ENCODE measurements at regions not wholly inside any gene's neighbourhood (a gene's known extent, or its start where the extent isn't known, plus 50 kb on each side); places are given as distances from the start of the nearest gene placed in this dataset.

DNA sequence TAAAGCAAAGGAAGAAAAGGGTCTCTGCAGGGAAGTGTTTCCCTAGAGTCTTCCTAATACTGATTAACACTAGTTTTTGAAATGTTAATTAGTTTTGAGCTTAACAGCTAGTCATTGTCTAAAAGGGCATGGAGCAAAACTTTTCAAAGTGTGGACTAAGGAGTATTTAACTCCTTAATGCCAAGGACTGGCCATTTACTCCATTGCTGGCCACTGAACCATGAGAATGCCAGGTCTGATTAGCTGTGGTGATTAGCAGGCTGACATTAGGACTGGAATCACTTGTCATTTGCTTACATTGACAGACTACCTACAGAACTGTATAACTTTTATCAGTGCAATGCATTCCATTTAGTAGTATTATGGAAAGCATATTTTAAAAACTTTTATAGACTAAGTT is 987.0 kb downstream of the NR2F1-AS1 start:
- Mint-ChIP-seq H3K36me3 (ENCODE audit: low read depth) (no peaks in the 10 kb centered on the region), H3K9me3 (no peaks in the 10 kb centered on the region), H3K27me3 (ENCODE audit: insufficient read depth, low read depth, poor library complexity) (no peaks in the 10 kb centered on the region), H3K4me3 (no peak overlapping the region), H3K4me1 (peaks cover 5% of the 10 kb centered on the region; the same call in 1 of the 3 replicates), H3K27ac (no peak overlapping the region)
- H2AFZ ChIP-seq = no peak overlapping the region
- no peaks in the 10 kb centered on the region for H4K20me1 ChIP-seq (replicated peaks; ENCODE audit: insufficient read depth)
- H3K4me1 ChIP-seq (ENCODE audit: insufficient read depth) = peaks cover 3% of the 10 kb centered on the region; the same call in 1 of the 2 replicates
- no peaks in the 10 kb centered on the region for H3K27me3 ChIP-seq (ENCODE audit: insufficient read depth)
- H3K79me2 ChIP-seq (replicated peaks; ENCODE audit: insufficient read depth) = no peaks in the 10 kb centered on the region
- no peak for TF ChIP-seq ETS1 (IDR thresholded peaks at IDR 0.05)
- H3F3A ChIP-seq (replicated peaks; ENCODE audit: low read depth) = no peaks in the 10 kb centered on the region
- peak; percentile 36; the same call in 2 of the 3 replicates for ATAC-seq
- DNase-seq (ENCODE audit: low spot score) = peak; percentile 5
- no peak overlapping the region for H3K4me3 ChIP-seq
- H3K27ac ChIP-seq (ENCODE audit: low read depth) = no peak overlapping the region
- H3K36me3 ChIP-seq (ENCODE audit: insufficient read depth) = no peaks in the 10 kb centered on the region
- no peak overlapping the region for H3K4me2 ChIP-seq
- H3K9me2 ChIP-seq (ENCODE audit: insufficient read depth) = no peaks in the 10 kb centered on the region

GRCh38 chr5:92588876-92589275 is 992.1 kb downstream of the NR2F1-AS1 start:
- Histone ChIP-seq H3K4me3 (no peak overlapping the region), H2AFZ (no peak overlapping the region), H4K20me1 (replicated peaks; ENCODE audit: insufficient read depth) (no peaks in the 10 kb centered on the region), H3K9me2 (ENCODE audit: insufficient read depth) (no peaks in the 10 kb centered on the region), H3K36me3 (ENCODE audit: insufficient read depth) (no peaks in the 10 kb centered on the region), H3K27me3 (ENCODE audit: insufficient read depth) (no peaks in the 10 kb centered on the region), H3K4me2 (no peak overlapping the region), H3K79me2 (replicated peaks; ENCODE audit: insufficient read depth) (no peaks in the 10 kb centered on the region), H3K27ac (ENCODE audit: low read depth) (no peak overlapping the region), H3F3A (replicated peaks; ENCODE audit: low read depth) (no peaks in the 10 kb centered on the region), H3K4me1 (ENCODE audit: insufficient read depth) (peaks cover 3% of the 10 kb centered on the region; the same call in 1 of the 2 replicates)
- no peak for ATAC-seq
- Mint-ChIP-seq H3K27ac (no peak overlapping the region), H3K4me1 (peaks cover 3% of the 10 kb centered on the region; the same call in 1 of the 3 replicates), H3K36me3 (ENCODE audit: low read depth) (no peaks in the 10 kb centered on the region), H3K27me3 (ENCODE audit: insufficient read depth, low read depth, poor library complexity) (no peaks in the 10 kb centered on the region), H3K9me3 (peaks cover 4% of the 10 kb centered on the region; the same call in 1 of the 3 replicates), H3K4me3 (no peak overlapping the region)
- TF ChIP-seq NANOG (IDR thresholded peaks at IDR 0.05; ENCODE audit: borderline replicate concordance) = no peak
- DNase-seq (ENCODE audit: low spot score) = no peak

DNA sequence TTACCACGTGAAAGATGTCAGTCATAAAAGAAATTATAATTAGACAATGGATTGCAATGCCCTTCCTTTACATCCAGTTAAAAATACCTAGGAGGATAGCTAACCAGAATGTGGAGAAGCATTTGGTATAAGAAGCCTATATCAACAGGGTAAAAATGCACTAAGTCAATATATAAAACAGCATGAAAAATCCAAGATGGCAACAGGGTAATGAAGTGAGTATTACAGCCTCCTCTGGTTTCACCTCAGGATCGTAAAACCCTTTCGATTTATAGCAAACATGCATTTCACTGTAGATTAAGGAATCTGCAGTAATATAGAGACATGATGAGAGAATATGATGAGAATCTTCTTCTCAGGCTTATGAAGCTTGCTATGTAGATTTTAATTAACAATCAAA is 999.3 kb downstream of the NR2F1-AS1 start:
- no peaks in the 10 kb centered on the region for H3K36me3 ChIP-seq (ENCODE audit: insufficient read depth)
- ATAC-seq (no peak), DNase-seq (ENCODE audit: low spot score) (no peak)
- Mint-ChIP-seq H3K4me1 (no peaks in the 10 kb centered on the region), H3K9me3 (peaks cover 8% of the 10 kb centered on the region; the same call in 1 of the 3 replicates), H3K27ac (no peak overlapping the region), H3K36me3 (ENCODE audit: low read depth) (no peaks in the 10 kb centered on the region), H3K27me3 (ENCODE audit: insufficient read depth, low read depth, poor library complexity) (no peaks in the 10 kb centered on the region), H3K4me3 (no peak overlapping the region)
- no peak overlapping the region for H3K4me3 ChIP-seq
- no peak overlapping the region for H3K4me2 ChIP-seq
- no peaks in the 10 kb centered on the region for H3K9me2 ChIP-seq (ENCODE audit: insufficient read depth)
- H4K20me1 ChIP-seq (replicated peaks; ENCODE audit: insufficient read depth) = no peaks in the 10 kb centered on the region
- no peak overlapping the region for H2AFZ ChIP-seq
- no peak overlapping the region for H3K27ac ChIP-seq (ENCODE audit: low read depth)
- no peaks in the 10 kb centered on the region for H3K79me2 ChIP-seq (replicated peaks; ENCODE audit: insufficient read depth)
- no peak for TF ChIP-seq REST (IDR thresholded peaks at IDR 0.05; ENCODE audit: unreplicated experiment)
- H3K4me1 ChIP-seq (ENCODE audit: insufficient read depth) = no peaks in the 10 kb centered on the region
- no peaks in the 10 kb centered on the region for H3F3A ChIP-seq (replicated peaks; ENCODE audit: low read depth)
- H3K27me3 ChIP-seq (ENCODE audit: insufficient read depth) = no peaks in the 10 kb centered on the region

Data from GM23338 (cell line).